GM12872 (cell line): ENCODE measurements at regions not wholly inside any gene's neighbourhood (a gene's known extent, or its start where the extent isn't known, plus 50 kb on each side); places are given as distances from the start of the nearest gene placed in this dataset.

ENCODE experiments used
- CTCF ChIP-seq: IDR thresholded peaks from 3 replicates; pipeline ENCODE4 v1.5.1; 2011; ENCODE audit warnings: low read depth, mild to moderate bottlenecking, low read length, moderate library complexity; ENCODE audit not compliant: insufficient read depth

GRCh38 chr18:77749089-77749488, 499.4 kb downstream of the GALR1 start:
- TF ChIP-seq CTCF = peak; percentile 54; the same call in 2 of the 3 replicates

GRCh38 chr18:77750006-77750405, 500.4 kb downstream of the GALR1 start:
- TF ChIP-seq CTCF = no peak

- TF ChIP-seq CTCF = no peak
These were observed 504.9 kb downstream of the GALR1 start for GRCh38 chr18:77754475-77755044.

DNA sequence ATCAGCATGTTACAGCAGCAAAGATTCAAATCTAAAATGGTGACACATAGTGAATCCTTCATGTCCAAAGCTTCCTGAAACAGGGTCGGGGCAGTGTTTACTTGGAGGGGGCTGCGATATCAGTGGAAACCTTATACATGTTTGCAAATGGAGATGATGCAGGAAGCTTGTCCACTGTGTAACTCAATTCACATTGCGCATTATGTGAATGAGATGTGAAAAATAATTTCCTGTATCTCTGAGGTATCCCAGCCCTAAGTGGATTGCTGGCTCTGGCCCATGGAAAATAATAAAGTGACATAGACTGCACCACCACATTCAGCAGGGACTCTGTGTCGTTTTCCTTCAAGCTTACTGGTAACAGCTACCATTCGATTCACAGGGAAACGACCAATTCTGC, 505.5 kb downstream of the GALR1 start:
- no peak for TF ChIP-seq CTCF

DNA sequence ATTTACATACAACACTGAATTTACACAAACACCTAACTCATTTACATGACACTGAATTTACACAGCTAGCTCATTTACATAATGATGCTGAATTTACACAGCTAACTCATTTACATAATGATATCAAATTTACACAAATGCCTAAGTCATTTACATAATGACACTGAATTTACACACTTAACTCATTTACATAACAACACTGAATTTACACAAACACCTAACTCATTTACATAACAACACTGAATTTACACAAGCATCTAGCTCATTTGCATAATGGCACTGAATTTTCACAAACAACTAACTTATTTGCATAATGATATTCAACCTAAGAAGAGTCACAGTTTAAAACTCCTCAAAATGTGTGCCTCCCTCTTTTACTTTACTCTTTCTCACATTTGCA, 511.7 kb downstream of the GALR1 start:
- no peak for TF ChIP-seq CTCF

DNA sequence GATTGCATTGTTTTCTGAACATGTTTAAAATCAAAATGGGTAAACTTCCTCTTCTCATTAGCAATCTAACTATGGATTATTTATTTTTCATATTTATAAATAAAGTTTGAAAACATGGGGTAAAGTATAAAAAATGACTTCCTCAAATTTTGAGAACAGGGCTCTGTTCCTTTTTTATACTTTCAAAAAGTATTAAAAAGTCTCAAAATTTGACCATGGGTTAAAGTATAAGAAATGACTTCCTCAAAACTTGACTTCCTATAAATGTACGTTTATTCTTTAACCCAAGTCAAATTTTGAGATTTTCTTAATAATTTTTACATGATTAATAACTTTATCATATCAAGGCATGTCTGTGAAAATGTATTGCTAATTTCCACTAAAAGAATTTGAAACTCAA, 512.4 kb downstream of the GALR1 start:
- no peak for TF ChIP-seq CTCF

GRCh38 chr18:77762642-77763041, 513.0 kb downstream of the GALR1 start:
- no peak for TF ChIP-seq CTCF
